CD14-positive monocyte (primary cell): ENCODE measurements at regions not wholly inside any gene's neighbourhood (a gene's known extent, or its start where the extent isn't known, plus 50 kb on each side); places are given as distances from the start of the nearest gene placed in this dataset.

Source experiments
- DNase-seq, 3 donors: peaks; one replicate each; pipeline ENCODE4 v3.0.0-alpha.2; 2011 to 2022
- H2AFZ ChIP-seq: 2 replicates; pipeline ENCODE4 v1.6.0; 2012; ENCODE audit warnings: mild to moderate bottlenecking, low read depth, low read length, inconsistent platforms; ENCODE audit not compliant: insufficient read depth, poor library complexity, severe bottlenecking
- H3K27ac ChIP-seq, 2 donors: 1 replicate in 1 of 2; 2 replicates in 1 of 2; pipeline ENCODE4 v1.5.1; 2012 to 2013; ENCODE audit warnings: low read length in 2 of 2, control low read depth in 1 of 2, inconsistent platforms in 1 of 2, low read depth in 1 of 2, mild to moderate bottlenecking in 1 of 2
- H3K27me3 ChIP-seq, 2 donors: one replicate each; pipeline versions ENCODE4 v1.6.0 to v1.6.1; 2011 to 2013; ENCODE audit warnings: low read length in 2 of 2; ENCODE audit not compliant: control insufficient read depth in 2 of 2, insufficient read depth in 2 of 2
- H3K36me3 ChIP-seq, 2 donors: replicated peaks in 1 of 2; 1 replicate in 1 of 2; 2 replicates in 1 of 2; pipeline versions ENCODE4 v1.5.1 to v1.6.1; 2012 to 2013; ENCODE audit warnings: low read length in 2 of 2, control low read depth in 1 of 2, inconsistent platforms in 1 of 2, mild to moderate bottlenecking in 1 of 2; ENCODE audit not compliant: insufficient read depth in 2 of 2, control insufficient read depth in 1 of 2
- H3K4me1 ChIP-seq, 2 donors: 1 replicate in 1 of 2; 2 replicates in 1 of 2; pipeline versions ENCODE4 v1.5.1 to v1.6.1; 2012 to 2013; ENCODE audit warnings: low read length in 2 of 2, control low read depth in 1 of 2, inconsistent platforms in 1 of 2, mild to moderate bottlenecking in 1 of 2, moderate library complexity in 1 of 2; ENCODE audit not compliant: insufficient read depth in 2 of 2, control insufficient read depth in 1 of 2
- H3K4me2 ChIP-seq: replicated peaks from 2 replicates; pipeline ENCODE3; 2012; ENCODE audit warnings: low read length, moderate library complexity, mild to moderate bottlenecking; ENCODE audit not compliant: poor library complexity, severe bottlenecking; ENCODE audit errors: extremely low read depth
- H3K4me3 ChIP-seq, 3 experiments: fragments of 200-600 bp in 1 of 3; sonication (generic) in 1 of 3; replicated peaks in 1 of 3; 1 replicate in 2 of 3; 2 replicates in 1 of 3; pipeline ENCODE4 v1.5.1; 2011 to 2013; ENCODE audit warnings: low read length in 3 of 3, mild to moderate bottlenecking in 3 of 3, control low read depth in 2 of 3, low read depth in 2 of 3, inconsistent platforms in 1 of 3, moderate library complexity in 1 of 3
- H3K79me2 ChIP-seq: 2 replicates; pipeline ENCODE4 v1.6.0; 2012; ENCODE audit warnings: mild to moderate bottlenecking, control low read depth, inconsistent platforms, low read length, moderate library complexity; ENCODE audit not compliant: insufficient read depth
- H3K9ac ChIP-seq: 2 replicates; pipeline ENCODE4 v1.6.0; 2017; ENCODE audit warnings: low read length, mild to moderate bottlenecking; ENCODE audit not compliant: insufficient read depth, poor library complexity, severe bottlenecking
- H3K9me3 ChIP-seq, 2 donors: replicated peaks in 1 of 2; 1 replicate in 1 of 2; 2 replicates in 1 of 2; pipeline versions ENCODE4 v1.5.1 to v1.6.1; 2012 to 2013; ENCODE audit warnings: low read length in 2 of 2, control low read depth in 1 of 2; ENCODE audit not compliant: control insufficient read depth in 1 of 2, insufficient read depth in 1 of 2
- H4K20me1 ChIP-seq: 2 replicates; pipeline ENCODE4 v1.6.0; 2012; ENCODE audit warnings: mild to moderate bottlenecking, low read length, control low read depth, moderate library complexity; ENCODE audit not compliant: insufficient read depth
- H3K27ac Mint-ChIP-seq, 7 donors: one replicate each; pipeline ENCODE4 v1.8.0; 2020; ENCODE audit warnings: mild to moderate bottlenecking in 7 of 7, mixed read lengths in 7 of 7, moderate library complexity in 6 of 7, inconsistent platforms in 2 of 7
- H3K27me3 Mint-ChIP-seq, 3 donors: one replicate each; pipeline ENCODE4 v1.8.0; 2021 to 2022; ENCODE audit warnings: low read depth in 3 of 3, mild to moderate bottlenecking in 3 of 3, mixed read lengths in 3 of 3, moderate library complexity in 3 of 3, inconsistent platforms in 1 of 3
- H3K36me3 Mint-ChIP-seq, 2 donors: one replicate each; pipeline ENCODE4 v1.8.0; 2020; ENCODE audit warnings: mixed read lengths in 2 of 2, inconsistent platforms in 1 of 2, mild to moderate bottlenecking in 1 of 2
- H3K4me1 Mint-ChIP-seq: one replicate; pipeline ENCODE4 v1.8.0; 2020; ENCODE audit warnings: mild to moderate bottlenecking, mixed read lengths
- H3K4me3 Mint-ChIP-seq, 2 donors: one replicate each; pipeline ENCODE4 v1.8.0; 2020; ENCODE audit warnings: mild to moderate bottlenecking in 2 of 2, mixed read lengths in 2 of 2, moderate library complexity in 1 of 2
- H3K9me3 Mint-ChIP-seq, 7 donors: one replicate each; pipeline ENCODE4 v1.8.0; 2020 to 2022; ENCODE audit warnings: mixed read lengths in 7 of 7, mild to moderate bottlenecking in 6 of 7, moderate library complexity in 6 of 7, inconsistent platforms in 2 of 7
- CTCF ChIP-seq: fragments of 200-600 bp; IDR thresholded peaks from one replicate; pipeline ENCODE4 v1.8.0; 2022; ENCODE audit warnings: antibody characterized with exemption, mild to moderate bottlenecking
- WGBS: methylation state at CpG from one replicate; pipeline ENCODE4 v1.1.5; 2013; ENCODE audit warnings: missing lambda C conversion rate; ENCODE audit not compliant: insufficient coverage; 5-methylcytosine and 5-hydroxymethylcytosine counted together
- intact Hi-C, 2 donors: fragments of 100-400 bp; cut with micrococcal nuclease; formaldehyde crosslinking; loops; one replicate each; pipeline versions ENCODE4 v1.15.0 to v1.15.1; 2023

GRCh38 chr2:236976266-236977062 lies 109.2 kb upstream of the COPS8 start:
- Mint-ChIP-seq H3K9me3 (peaks cover 0 to 10% (median 2%) of the 10 kb centered on the region in 7 donors), H3K27ac (peak overlapping the region; percentile 67 to 93 (median 91)), H3K27me3 (peaks cover 4 to 19% (median 12%) of the 10 kb centered on the region in 3 donors), H3K36me3 (no peaks in the 10 kb centered on the region), H3K4me3 (peak overlapping the region; percentile 32 to 63), H3K4me1 (peaks cover 66% of the 10 kb centered on the region)
- Histone ChIP-seq H3K79me2 (no peaks in the 10 kb centered on the region), H3K4me2 (peak overlapping the region; percentile 32), H3K27me3 (no peaks in the 10 kb centered on the region), H3K36me3 (no peaks in the 10 kb centered on the region), H3K4me1 (peaks cover 60 to 66% of the 10 kb centered on the region in 2 donors), H3K27ac (peak overlapping the region; percentile 74 to 80), H3K9ac (no peak overlapping the region), H2AFZ (no peak overlapping the region), H4K20me1 (no peaks in the 10 kb centered on the region), H3K4me3 (peak overlapping the region in 1 of 3 experiments; percentile 9), H3K9me3 (no peaks in the 10 kb centered on the region)
- no peak for TF ChIP-seq CTCF
- intact Hi-C loops: no loop called here
- peak; percentile 59 to 91 (median 62) for DNase-seq
- 12% methylated on average over 2 of the region's 8 CpGs for WGBS

- intact Hi-C loops: no loop called here
Measured at GRCh38 chr2:236977063-236977851, 108.4 kb upstream of the COPS8 start.

More at GRCh38 chr2:236977063-236977851, 108.4 kb upstream of the COPS8 start:
- Histone ChIP-seq H3K79me2 (no peaks in the 10 kb centered on the region), H3K4me1 (peaks cover 52 to 58% of the 10 kb centered on the region in 2 donors), H3K27ac (peak overlapping the region in 1 of 2 donors; percentile 80), H3K36me3 (no peaks in the 10 kb centered on the region), H3K27me3 (no peaks in the 10 kb centered on the region), H3K4me3 (peak overlapping the region in 1 of 3 experiments; percentile 8), H4K20me1 (no peaks in the 10 kb centered on the region), H3K9me3 (peaks cover 0 to under 1% of the 10 kb centered on the region in 2 donors), H3K9ac (no peak overlapping the region), H3K4me2 (no peak overlapping the region), H2AFZ (no peak overlapping the region)
- peak overlapping the region in 1 of 2 donors; percentile 63 for H3K4me3 Mint-ChIP-seq
- no peak for DNase-seq
- H3K36me3 Mint-ChIP-seq: no peaks in the 10 kb centered on the region
- TF ChIP-seq CTCF: no peak
- H3K9me3 Mint-ChIP-seq: peaks cover 0 to 12% (median 3%) of the 10 kb centered on the region in 7 donors
- H3K4me1 Mint-ChIP-seq: peaks cover 58% of the 10 kb centered on the region
- H3K27ac Mint-ChIP-seq: peak overlapping the region; percentile 54 to 93 (median 91)
- H3K27me3 Mint-ChIP-seq: peaks cover 9 to 20% (median 12%) of the 10 kb centered on the region in 3 donors
- 95% methylated on average over 9 of the region's 11 CpGs for WGBS
